HG03575 (cell line): ENCODE measurements at regions not wholly inside any gene's neighbourhood (a gene's known extent, or its start where the extent isn't known, plus 50 kb on each side); places are given as distances from the start of the nearest gene placed in this dataset.

Experiments
- ATAC-seq: cut with Tn5 transposase; IDR thresholded peaks from one replicate; pipeline ENCODE4 v1.9.1; 2021; ENCODE audit not compliant: unreplicated experiment, insufficient number of reproducible peaks, low FRiP score; ENCODE audit errors: extremely low read depth

DNA sequence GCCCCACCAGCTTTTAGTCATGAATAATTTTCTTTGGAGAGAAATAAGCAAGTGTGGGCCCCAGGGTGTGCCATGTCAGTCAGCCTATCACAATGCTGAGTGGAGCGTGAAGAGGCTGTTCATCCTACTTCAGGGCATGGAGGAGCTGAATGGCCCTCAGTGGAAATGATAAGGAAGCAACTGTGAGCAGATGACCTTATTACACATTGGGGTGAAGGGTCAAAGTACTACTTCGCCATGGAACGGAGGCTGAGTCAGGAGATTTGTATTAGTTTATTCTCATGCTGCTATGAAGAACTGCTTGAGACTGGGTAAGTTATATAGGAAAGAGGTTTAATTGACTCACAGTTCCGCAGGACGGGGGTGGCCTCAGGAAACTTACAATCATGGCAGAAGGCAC is 231.0 kb upstream of the ADAMTS16 start:
- no peak for ATAC-seq

DNA sequence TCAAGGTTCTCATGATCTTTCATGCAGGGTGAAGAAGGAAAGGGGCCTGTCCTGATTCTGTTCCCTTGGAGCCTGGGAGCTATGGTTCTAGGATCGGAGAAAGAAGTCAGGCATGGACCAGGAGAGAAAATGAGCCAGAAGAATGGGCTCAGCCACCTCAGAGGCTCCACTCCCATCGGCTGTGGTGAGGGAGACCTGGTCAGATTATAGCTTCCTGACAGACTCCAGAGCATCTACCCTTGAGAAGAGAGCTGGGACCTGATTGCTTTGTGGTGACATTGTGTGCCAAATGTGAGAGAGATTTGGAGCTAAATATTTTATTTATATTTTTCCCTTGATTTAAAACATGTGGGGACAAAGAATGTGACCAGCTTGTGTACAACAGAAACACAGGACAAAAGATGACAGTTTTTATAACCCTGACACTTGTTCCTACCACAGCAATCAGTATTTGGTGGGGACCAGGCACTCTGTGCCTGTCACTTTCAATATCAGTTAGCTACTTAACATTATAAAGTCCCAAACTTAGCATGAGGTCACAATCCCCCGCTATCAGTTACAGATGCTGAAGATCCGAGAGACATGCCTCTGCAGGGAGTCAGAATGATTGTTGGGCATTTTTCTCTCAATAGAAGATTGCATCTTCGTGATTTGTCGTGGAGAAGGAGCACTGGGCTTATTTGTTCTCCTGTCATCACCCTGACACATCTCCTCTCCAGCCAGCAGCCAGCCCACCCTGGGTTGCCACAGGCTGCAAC is 228.3 kb upstream of the ADAMTS16 start:
- ATAC-seq: no peak

DNA sequence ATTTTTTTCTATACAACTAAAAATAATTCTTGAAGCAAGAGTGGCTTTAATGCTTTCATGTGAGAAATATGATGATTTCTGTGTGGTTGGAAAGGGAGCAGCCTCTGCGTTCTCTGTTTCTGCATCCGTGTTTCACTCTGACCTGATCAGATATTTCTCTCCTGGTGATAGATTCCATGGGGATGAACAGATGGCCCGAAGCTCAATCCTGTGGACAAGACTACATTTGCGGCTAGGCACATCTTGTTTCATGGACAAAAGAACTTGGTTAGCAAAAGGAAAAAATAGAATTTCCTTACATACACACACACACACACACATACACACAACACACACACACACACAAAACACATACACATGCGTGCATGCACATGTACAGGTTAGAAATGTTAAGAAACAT is 218.2 kb upstream of the ADAMTS16 start:
- no peak for ATAC-seq

DNA sequence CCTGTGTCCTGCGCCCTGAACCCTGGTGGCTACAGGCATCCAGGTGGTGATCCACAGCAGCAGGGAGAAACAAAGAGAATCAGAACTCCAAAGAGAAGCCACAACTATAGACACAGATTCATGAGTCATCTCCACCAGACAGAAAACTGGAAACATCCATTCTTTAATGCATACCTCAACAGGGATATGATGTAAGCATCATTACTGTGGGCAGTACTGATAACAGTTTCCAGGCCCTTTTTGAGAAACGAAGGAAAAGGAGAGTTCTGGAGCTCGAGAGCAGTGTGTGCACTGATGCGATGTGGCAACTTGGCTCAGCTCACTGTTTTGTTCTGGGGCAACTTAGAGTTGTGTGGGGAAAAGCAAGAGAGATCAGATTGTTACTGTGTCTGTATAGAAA is 215.6 kb upstream of the ADAMTS16 start:
- ATAC-seq: no peak

DNA sequence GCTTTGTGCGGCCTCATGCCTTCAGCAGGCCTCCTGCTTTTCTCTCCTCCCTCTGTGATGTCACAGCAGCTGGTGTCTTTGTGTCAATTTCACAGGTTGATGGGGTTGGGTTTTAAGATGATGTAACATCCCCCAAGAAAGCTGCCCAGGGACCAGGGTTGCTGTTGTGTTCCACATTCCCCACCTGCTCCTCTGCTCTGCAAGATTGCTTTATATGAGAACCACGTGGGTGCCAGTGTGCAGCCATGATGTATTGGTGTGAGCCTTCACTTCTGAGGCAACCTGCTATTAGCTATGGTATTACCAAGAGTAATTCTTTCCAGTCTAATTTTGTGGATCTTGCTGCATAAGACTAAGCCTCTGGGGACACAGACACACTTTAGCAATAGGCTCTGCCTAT is 213.0 kb upstream of the ADAMTS16 start:
- ATAC-seq: no peak

DNA sequence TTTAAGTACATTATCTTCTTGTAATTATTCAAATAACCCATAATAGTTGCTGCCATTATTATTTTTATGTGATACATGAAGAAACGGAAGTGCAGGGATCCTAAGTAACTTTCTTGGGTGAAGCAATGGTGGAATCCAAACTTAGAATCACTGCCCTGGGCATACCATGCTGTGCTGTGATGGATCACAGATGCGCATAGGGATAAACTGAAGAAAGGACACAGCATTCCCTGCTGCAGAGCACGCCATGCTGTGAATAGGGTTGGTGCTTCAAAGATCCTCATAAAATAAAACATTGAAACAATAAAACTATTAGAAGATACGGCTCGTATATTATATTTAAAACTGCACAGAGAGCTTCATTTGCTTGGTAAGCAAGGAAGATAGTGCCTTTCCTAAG is 211.7 kb upstream of the ADAMTS16 start:
- ATAC-seq: no peak

DNA sequence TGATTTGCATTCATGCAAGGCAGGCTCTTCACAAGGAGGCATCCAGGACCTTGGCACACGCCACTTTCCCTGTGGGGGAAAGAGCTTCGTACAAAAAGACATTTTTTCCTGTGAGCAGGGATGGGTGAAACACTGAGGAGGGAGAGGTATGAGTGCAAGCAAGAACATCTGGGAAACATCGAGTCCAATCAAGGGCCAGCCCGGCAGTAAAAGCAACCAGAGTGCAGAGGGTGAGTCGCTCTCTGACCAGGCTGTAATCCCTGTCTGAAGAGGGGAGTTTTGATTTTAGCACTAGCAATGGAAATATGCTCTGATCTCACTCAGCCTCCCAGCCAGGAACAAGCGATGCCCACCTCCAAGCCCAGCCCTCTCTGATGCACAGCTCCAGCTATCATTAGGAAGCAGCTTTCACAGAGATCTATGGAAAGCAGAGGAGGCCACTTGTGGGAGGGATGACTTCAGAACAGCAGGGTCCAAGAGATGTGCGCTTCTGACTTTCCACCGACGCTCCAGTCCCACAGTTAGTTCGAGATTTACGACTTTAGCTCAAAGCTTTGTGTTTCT is 211.0 kb upstream of the ADAMTS16 start:
- no peak for ATAC-seq

DNA sequence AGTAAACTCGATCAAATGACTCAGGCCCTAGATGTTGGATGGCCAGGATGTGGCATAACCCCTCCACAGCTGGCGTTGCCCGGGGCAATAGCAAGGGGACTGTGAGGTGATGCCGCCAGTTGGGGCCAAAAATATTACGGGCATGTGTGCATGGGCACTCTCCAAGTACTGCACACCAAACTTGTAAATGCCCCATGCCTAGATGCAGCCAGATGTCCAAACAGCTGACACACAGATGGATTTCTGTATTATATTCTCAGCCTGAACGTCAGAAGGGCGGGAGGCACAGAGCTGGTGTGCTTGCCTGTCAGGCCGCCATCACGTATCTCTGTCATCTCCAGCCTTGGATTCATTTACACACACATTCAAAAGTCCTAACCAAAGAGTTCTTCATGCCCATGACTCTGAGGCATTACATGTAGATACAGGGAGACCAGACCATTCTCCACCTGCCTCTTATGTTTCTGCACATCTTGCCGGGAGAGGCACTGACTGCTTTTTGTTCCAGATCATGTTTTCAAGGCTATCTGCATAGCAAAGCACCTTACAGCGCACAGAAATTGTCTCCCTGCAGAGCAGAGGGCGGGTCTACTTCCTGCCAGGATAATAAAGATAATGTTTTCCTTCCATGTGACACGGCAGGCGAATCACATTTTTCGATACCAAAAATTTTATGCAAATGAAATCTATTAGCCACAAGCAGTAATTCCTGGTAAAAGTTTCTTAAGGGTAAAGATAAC is 200.9 kb upstream of the ADAMTS16 start:
- no peak for ATAC-seq

DNA sequence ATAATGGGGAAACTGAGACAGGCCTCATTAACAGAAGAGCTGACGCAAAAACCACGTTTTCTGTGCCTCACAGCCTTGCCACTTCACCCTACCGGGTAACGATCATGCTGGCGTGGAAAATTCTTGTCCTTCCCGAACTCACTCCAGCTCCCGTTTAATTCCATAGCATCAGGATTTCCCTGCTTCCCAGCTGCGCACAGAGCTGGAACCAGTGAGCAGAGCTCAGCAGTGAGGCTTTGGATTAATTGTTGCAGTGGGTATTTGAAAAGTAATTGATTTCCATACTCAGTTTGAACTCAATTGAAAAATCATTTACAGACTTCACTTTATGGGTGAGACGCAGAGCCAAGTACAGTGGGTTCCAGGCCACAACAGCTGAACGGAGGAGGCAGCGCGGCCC is 199.0 kb upstream of the ADAMTS16 start:
- no peak for ATAC-seq

DNA sequence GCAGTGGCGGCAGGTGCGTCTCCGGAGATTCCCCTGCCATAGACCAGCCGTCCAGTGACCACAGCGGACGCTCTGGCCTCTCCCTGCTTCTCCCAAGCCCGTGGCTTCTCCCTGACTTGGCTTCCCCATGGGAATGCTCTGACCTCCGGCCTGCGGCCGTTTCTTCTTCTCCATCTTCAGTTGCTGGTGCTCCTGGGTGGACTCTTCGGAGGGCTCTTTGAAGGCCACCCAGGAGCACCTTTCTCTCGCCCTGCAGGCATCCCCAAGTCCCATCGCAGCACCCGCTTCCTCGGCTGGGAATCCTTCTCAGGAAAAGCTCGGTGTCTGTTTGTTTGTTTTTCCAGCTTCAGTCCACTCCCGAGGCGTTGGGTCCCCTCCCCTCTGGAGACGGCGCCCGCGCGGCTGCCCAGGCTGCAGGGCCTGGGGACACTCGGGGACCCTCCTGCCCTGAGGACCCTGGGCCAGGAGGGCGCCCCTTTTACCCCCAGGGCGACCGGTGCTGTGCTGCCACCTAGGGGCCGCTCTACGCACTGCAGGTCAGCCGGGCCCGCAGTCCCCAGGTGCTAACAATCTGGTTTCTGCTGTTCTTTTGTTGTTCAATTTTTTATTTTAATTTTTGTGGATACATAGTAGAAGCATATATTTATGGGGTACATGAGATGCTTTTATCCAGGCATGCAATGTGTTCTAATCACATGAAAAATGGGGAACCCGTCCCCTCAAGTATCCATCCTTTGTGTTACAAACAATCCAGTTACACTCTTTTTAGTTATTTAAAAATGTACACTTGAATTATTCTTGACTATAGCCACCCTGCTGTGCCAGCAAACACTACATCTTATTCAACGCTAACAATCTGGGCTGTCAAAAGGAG is 197.9 kb upstream of the ADAMTS16 start:
- ATAC-seq: no peak

DNA sequence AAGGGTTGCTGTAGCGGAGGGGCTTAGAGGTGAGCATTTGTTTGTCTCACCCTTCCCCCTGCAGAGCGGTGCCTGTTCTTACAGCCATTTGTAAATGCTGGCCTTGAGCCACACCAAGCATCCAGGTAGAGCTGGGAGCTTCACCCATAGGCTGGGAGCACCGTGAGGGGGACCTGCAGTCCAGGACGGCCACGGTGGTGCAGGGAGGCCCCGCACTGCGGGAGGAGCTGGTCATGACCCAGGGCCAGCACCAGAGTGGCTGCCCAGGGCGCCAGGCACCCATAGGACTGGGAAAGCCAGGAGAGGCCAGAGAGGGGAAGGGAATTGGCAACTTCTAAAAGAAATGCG is 197.3 kb upstream of the ADAMTS16 start:
- no peak for ATAC-seq

DNA sequence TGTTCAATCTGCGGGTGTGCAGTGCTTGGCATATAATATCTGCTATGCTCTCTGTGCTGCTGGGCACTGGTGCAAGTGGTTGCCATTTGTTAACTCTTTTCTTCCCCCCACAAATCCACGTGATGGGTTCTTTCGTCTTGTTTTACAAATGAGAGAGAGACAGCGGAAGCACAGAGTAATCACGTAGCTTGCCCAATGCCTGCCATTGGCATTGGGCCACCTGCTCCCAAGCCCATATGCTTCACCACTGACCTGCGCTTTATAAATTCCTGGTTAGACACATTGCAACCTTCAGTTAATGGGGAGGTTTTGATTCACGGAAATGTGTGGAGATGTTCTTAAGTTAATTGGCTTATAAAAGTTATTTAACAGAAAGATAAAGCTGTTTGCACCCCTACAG is 194.8 kb upstream of the ADAMTS16 start:
- no peak for ATAC-seq

DNA sequence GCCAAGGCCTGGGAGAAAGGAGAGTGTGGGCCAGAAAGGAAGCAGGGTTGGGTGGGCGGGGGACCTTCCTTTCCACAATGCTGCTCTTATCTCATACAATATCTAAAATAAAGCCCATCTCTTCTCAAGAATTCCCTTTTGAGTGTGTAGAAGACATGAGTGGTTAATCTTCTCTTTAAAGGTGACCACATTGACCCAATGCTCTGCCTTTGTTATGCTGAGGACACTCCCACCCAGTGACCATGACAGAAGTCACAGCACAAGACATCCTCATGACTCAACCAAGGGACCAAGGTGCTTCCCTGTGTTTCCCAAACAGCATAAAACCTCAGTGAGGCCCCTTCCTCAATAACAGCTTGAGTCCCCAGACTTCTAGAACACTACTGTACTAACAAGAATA is 193.0 kb upstream of the ADAMTS16 start:
- no peak for ATAC-seq

DNA sequence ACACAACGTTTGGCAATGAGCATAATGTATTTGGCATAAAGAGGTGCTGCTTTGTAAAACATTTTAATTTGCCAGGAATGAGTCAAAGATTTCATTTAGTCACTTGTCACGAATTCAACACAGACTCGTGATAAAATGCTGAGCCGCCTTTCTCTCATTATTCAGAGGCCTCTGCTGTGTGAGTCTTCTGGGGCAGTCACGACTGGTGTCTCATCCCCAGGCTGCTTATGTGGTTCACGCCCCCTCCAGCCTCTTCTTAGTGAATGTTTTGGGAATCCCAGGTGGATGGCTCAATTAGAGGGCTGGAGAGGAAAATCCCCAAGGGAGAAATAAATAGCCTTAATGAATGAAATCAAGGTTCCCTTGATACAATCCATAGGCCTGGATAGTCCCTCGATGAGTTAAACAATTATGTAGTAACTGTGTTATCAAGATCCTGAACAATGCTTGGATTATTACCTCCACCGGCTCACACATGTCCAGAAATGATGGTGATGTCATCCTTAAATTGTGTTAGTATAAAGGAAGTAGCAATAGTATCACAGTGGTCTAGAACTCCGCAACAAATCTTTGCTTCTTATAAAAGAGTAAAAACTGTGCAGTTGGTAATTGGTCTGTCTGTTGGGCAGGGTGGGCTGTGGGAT is 192.1 kb upstream of the ADAMTS16 start:
- no peak for ATAC-seq

DNA sequence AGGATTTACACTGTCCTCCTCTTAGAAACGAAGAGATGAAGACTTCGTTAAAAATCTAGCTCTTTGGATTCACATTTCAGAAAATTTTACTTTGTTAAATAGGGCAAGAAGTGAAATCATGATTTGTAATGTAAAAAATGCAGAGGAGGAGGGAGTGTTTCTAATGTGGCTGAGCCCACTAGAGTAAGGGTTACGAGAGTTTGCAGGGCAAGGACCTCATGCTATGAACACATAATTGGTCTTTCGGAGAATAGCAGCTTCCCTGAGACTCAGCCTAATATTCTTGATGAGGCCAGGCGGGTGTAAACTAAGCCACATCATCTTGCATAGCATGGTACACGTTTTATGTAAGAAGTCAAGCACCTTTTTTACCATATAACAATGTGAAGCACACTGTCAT is 191.0 kb upstream of the ADAMTS16 start:
- ATAC-seq: no peak

DNA sequence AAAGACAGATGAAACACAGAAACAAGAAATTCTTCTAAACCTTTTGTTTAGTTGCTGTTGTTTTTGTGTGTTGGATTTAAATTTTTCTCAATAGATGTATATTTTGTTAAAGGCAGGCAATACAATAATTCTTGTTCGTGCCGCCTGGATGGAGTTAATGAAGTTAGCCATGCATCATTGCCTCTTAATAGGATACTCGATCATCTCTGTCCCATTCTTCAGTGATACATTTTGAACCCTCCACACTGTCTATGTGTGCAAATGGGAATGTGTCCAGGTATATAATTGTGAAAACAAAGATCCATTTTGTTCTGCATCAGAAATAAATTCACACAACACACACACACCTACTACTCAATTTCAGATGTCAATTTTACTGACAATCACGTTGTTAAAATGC is 186.6 kb upstream of the ADAMTS16 start:
- ATAC-seq: no peak

DNA sequence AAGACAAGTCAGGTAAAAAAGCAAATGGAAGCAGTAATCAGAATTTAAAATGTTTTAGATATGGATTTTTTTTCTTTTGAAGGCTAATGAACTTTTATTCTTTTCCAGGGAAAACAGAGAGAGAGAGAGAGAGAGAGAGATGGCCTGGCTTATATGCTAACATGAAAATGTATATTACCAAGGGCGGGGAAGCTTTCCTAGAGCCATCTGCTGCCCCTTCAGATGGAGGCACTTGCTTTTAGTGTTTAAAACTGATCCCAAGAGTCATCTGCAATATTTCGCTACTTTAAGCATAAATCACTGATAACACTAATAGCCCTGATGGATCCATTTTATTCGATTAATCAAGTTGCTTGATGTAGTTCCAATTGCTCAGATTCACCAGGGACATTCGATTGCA is 186.1 kb upstream of the ADAMTS16 start:
- no peak for ATAC-seq

DNA sequence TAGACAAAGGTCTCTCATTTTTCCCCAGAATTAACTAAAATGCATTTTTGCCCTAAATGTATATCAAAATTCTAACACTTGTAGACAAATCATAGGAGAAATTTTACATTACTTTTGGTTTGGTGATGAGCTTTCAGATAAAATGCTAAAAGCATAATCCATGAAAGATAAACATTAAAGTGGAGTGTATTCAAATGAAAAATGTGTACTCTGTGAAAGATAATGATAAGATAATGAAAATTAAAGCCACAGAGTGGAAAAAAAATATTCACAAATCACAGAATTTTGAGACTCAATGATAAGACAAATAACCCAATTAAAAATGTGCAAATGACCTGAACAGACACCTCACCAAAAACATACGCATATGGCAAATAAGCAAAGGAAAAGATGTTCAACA is 176.9 kb upstream of the ADAMTS16 start:
- no peak for ATAC-seq

DNA sequence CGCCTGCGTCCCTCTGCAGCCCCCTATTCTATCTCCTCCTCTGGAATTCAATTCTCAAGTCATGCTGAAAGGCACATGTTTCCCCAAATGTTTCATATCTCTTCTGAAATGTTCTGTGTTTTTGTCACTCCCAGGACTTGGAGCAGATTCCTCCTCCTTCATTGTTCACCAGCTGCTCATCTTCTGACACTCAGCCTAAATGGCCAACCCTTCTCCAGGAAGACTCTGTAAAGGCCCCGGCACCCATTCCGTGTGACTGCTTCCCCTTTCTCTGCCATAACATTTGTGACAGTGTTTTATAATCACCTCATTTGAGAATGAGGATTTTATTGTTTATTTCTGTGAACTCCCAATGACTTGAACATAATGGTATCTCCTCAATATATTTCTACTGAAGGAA is 170.8 kb upstream of the ADAMTS16 start:
- ATAC-seq: no peak
